Neural cell (in vitro differentiated cells): ENCODE measurements at regions not wholly inside any gene's neighbourhood (a gene's known extent, or its start where the extent isn't known, plus 50 kb on each side); places are given as distances from the start of the nearest gene placed in this dataset.

Source experiments
- H2AFZ ChIP-seq: fragments of 200-600, 300-800 bp; sonication (generic), shearing (Covaris generic); 2 replicates; pipeline ENCODE4 v1.6.0; 2014; ENCODE audit warnings: low read depth, mild to moderate bottlenecking, antibody characterized with exemption, low read length, moderate library complexity
- H3F3A ChIP-seq: fragments of 200-600 bp; shearing (Covaris generic); 2 replicates; pipeline ENCODE4 v1.6.1; 2016; ENCODE audit warnings: mild to moderate bottlenecking, moderate library complexity, mixed read lengths, antibody characterized with exemption, low read length; ENCODE audit not compliant: insufficient read depth, poor library complexity, severe bottlenecking
- H3K27ac ChIP-seq: fragments of 200-600, 300-800 bp; sonication (generic), shearing (Covaris generic); 2 replicates; pipeline ENCODE4 v1.5.1; 2014; ENCODE audit warnings: mild to moderate bottlenecking, low read length, moderate library complexity
- H3K27me3 ChIP-seq: fragments of 300-800, 200-600 bp; sonication (generic), shearing (Covaris generic); 2 replicates; pipeline ENCODE4 v1.6.0; 2014; ENCODE audit warnings: mild to moderate bottlenecking, low read depth, low read length, moderate library complexity; ENCODE audit not compliant: insufficient read depth
- H3K36me3 ChIP-seq: fragments of 300-800, 200-600 bp; sonication (generic), shearing (Covaris generic); 2 replicates; pipeline ENCODE4 v1.5.1; 2014; ENCODE audit warnings: mild to moderate bottlenecking, antibody characterized with exemption, low read length, moderate library complexity; ENCODE audit not compliant: insufficient read depth
- H3K4me2 ChIP-seq: fragments of 300-800, 200-600 bp; sonication (generic), shearing (Covaris generic); 2 replicates; pipeline ENCODE4 v1.6.0; 2014; ENCODE audit warnings: mild to moderate bottlenecking, low read length
- H3K4me3 ChIP-seq: fragments of 300-800, 200-600 bp; sonication (generic), shearing (Covaris generic); 2 replicates; pipeline ENCODE4 v1.5.1; 2014; ENCODE audit warnings: mild to moderate bottlenecking, low read length, moderate library complexity
- H3K79me2 ChIP-seq: fragments of 200-600 bp; shearing (Covaris generic); replicated peaks from 2 replicates; pipeline ENCODE4 v1.6.0; 2014; ENCODE audit warnings: mild to moderate bottlenecking, low read length, moderate library complexity; ENCODE audit not compliant: insufficient read depth
- H3K9ac ChIP-seq: fragments of 300-800, 200-600 bp; sonication (generic), shearing (Covaris generic); 2 replicates; pipeline ENCODE4 v1.6.1; 2016; ENCODE audit warnings: mild to moderate bottlenecking, low read length, mixed read lengths
- H3K9me2 ChIP-seq: fragments of 200-600 bp; shearing (Covaris generic); 2 replicates; pipeline ENCODE4 v1.6.1; 2016; ENCODE audit warnings: mild to moderate bottlenecking, low read length, mixed read lengths; ENCODE audit not compliant: insufficient read depth
- H3K9me3 ChIP-seq: fragments of 200-600, 300-800 bp; sonication (generic), shearing (Covaris generic); 2 replicates; pipeline ENCODE4 v1.6.1; 2016; ENCODE audit warnings: mild to moderate bottlenecking, mixed run types, low read length, moderate library complexity, mixed read lengths
- H4K20me1 ChIP-seq: fragments of 200-600 bp; shearing (Covaris generic); 2 replicates; pipeline ENCODE4 v1.6.1; 2016; ENCODE audit warnings: mild to moderate bottlenecking, mixed run types; ENCODE audit not compliant: insufficient read depth
- CTCF ChIP-seq: fragments of 450-650 bp; IDR thresholded peaks from 2 replicates; pipeline ENCODE4 v1.5.1; 2014; ENCODE audit warnings: antibody characterized with exemption, mild to moderate bottlenecking, moderate library complexity; ENCODE audit not compliant: poor library complexity, severe bottlenecking
- EP300 ChIP-seq: fragments of 450-650 bp; conservative IDR thresholded peaks from 2 replicates; pipeline ENCODE4 v1.6.1; 2014; ENCODE audit warnings: antibody characterized with exemption, mild to moderate bottlenecking, moderate library complexity; ENCODE audit not compliant: poor library complexity, severe bottlenecking
- EZH2 ChIP-seq: fragments of 200-600, 300-800 bp; shearing (Covaris generic), sonication (generic); IDR thresholded peaks from 2 replicates; pipeline ENCODE4 v1.6.1; 2014; ENCODE audit warnings: antibody characterized with exemption, low read length, borderline replicate concordance, mild to moderate bottlenecking; ENCODE audit not compliant: insufficient read depth, poor library complexity, severe bottlenecking
- MXI1 ChIP-seq: fragments of 450-650 bp; conservative IDR thresholded peaks from 2 replicates; pipeline ENCODE4 v1.6.1; 2014; ENCODE audit warnings: antibody characterized with exemption, mild to moderate bottlenecking; ENCODE audit not compliant: poor library complexity, severe bottlenecking
- POLR2AphosphoS5 ChIP-seq: IDR thresholded peaks from 2 replicates; pipeline ENCODE4 v1.6.1; 2012
- RAD21 ChIP-seq: fragments of 450-650 bp; conservative IDR thresholded peaks from 2 replicates; pipeline ENCODE4 v1.6.1; 2014; ENCODE audit warnings: antibody characterized with exemption, mild to moderate bottlenecking, moderate library complexity
- REST ChIP-seq: IDR thresholded peaks from 2 replicates; pipeline ENCODE4 v1.6.1; 2012; ENCODE audit warnings: borderline replicate concordance
- SMC3 ChIP-seq: fragments of 450-650 bp; conservative IDR thresholded peaks from 2 replicates; pipeline ENCODE4 v1.6.1; 2014; ENCODE audit warnings: antibody characterized with exemption, mild to moderate bottlenecking, moderate library complexity; ENCODE audit not compliant: poor library complexity
- TAF1 ChIP-seq: IDR thresholded peaks from 2 replicates; pipeline ENCODE4 v1.6.1; 2012; ENCODE audit warnings: low read depth

- Histone ChIP-seq H3F3A (no peaks in the 10 kb centered on the region), H3K36me3 (no peaks in the 10 kb centered on the region), H2AFZ (no peak overlapping the region), H4K20me1 (no peaks in the 10 kb centered on the region), H3K9ac (no peak overlapping the region), H3K4me3 (no peak overlapping the region), H3K9me3 (no peaks in the 10 kb centered on the region), H3K27ac (no peak overlapping the region), H3K27me3 (no peaks in the 10 kb centered on the region), H3K79me2 (no peaks in the 10 kb centered on the region), H3K9me2 (no peaks in the 10 kb centered on the region), H3K4me2 (no peak overlapping the region)
- TF ChIP-seq REST (no peak), CTCF (no peak), RAD21 (no peak), POLR2AphosphoS5 (no peak), EP300 (no peak), EZH2 (no peak), MXI1 (no peak), TAF1 (no peak), SMC3 (no peak)
Observed at GRCh38 chr10:33099748-33100147, 141.7 kb upstream of the ITGB1 start.

GRCh38 chr10:33098951-33099663, 141.1 kb upstream of the ITGB1 start:
- no peak overlapping the region for H3K9ac ChIP-seq
- H3K27me3 ChIP-seq = no peaks in the 10 kb centered on the region
- H2AFZ ChIP-seq = no peak overlapping the region
- H4K20me1 ChIP-seq = no peaks in the 10 kb centered on the region
- peaks cover 5% of the 10 kb centered on the region for H3K9me3 ChIP-seq
- H3K36me3 ChIP-seq = no peaks in the 10 kb centered on the region
- no peaks in the 10 kb centered on the region for H3F3A ChIP-seq
- H3K9me2 ChIP-seq = no peaks in the 10 kb centered on the region
- no peak overlapping the region for H3K4me2 ChIP-seq
- no peaks in the 10 kb centered on the region for H3K79me2 ChIP-seq
- H3K27ac ChIP-seq = no peak overlapping the region
- no peak overlapping the region for H3K4me3 ChIP-seq
- TF ChIP-seq EP300 = no peak
- TF ChIP-seq REST = no peak
- no peak for TF ChIP-seq EZH2
- no peak for TF ChIP-seq MXI1
- TF ChIP-seq RAD21 = no peak
- TF ChIP-seq POLR2AphosphoS5 = no peak
- TF ChIP-seq TAF1 = no peak
- no peak for TF ChIP-seq CTCF
- TF ChIP-seq SMC3 = no peak
